C4-2B (cell line): ENCODE measurements at regions not wholly inside any gene's neighbourhood (a gene's known extent, or its start where the extent isn't known, plus 50 kb on each side); places are given as distances from the start of the nearest gene placed in this dataset.

ENCODE experiments used
- ZFX ChIP-seq: fragments of 450-650 bp; IDR thresholded peaks from 2 replicates; pipeline ENCODE4 v1.6.1; 2017
- TF ChIP-seq, protein P1 (sequence below): fragments of 450-650 bp; conservative IDR thresholded peaks from 2 replicates; pipeline ENCODE4 v1.5.1; 2017; ENCODE audit warnings: mild to moderate bottlenecking

DNA sequence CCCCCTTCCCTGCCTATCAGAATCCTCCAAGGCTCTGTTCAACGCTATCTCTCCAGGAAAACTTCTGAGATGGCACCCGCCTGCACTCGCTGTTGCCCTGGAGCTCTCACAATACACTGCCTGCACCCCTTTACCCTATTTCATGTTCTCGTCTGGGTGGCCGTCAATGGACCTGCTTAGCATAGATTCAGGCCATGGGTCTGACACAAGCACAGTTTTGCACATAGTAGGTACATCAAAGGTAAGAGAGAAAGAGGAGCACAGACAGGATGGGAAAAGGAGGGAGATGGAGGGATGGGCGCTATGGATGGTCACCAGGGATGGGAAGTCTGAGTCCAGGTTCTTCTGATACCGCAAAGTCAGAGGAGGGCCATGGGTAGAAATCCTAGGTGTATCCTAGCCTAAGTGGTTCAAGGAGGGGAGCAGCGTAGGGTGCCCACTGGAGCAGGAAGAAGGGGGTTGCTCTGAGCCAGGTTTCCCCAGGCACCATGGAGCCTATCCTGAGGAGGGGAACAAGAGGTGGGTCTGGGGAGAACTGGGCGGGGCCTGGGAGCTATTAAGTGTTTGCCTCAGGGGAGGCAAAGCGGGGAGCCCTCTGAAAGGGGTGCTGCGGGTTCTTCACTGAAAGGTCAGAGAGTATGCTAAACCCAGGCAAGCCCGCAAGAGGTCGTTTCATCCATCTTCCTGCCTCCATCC, 89.3 kb downstream of the MRPL14 start:
- TF ChIP-seq, protein P1, sequence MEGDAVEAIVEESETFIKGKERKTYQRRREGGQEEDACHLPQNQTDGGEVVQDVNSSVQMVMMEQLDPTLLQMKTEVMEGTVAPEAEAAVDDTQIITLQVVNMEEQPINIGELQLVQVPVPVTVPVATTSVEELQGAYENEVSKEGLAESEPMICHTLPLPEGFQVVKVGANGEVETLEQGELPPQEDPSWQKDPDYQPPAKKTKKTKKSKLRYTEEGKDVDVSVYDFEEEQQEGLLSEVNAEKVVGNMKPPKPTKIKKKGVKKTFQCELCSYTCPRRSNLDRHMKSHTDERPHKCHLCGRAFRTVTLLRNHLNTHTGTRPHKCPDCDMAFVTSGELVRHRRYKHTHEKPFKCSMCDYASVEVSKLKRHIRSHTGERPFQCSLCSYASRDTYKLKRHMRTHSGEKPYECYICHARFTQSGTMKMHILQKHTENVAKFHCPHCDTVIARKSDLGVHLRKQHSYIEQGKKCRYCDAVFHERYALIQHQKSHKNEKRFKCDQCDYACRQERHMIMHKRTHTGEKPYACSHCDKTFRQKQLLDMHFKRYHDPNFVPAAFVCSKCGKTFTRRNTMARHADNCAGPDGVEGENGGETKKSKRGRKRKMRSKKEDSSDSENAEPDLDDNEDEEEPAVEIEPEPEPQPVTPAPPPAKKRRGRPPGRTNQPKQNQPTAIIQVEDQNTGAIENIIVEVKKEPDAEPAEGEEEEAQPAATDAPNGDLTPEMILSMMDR, result no peak
- TF ChIP-seq ZFX, result no peak
